PC-3 (cell line): ENCODE measurements at regions not wholly inside any gene's neighbourhood (a gene's known extent, or its start where the extent isn't known, plus 50 kb on each side); places are given as distances from the start of the nearest gene placed in this dataset.
"Not testable (repeated sequence)": the region's sequence is repeated elsewhere in the genome, so short reads cannot be mapped to it uniquely, and the experiment has no call there.

Experiments used
- ATAC-seq: fragments of 200-7000 bp; cut with Tn5 transposase; 2 replicates; pipeline ENCODE4 v1.9.1; 2020; ENCODE audit warnings: mild to moderate bottlenecking, moderate library complexity
- BruUV-seq: library from RNA; stranded (reverse); fragments of 400-500 nt; replicated peaks from 2 replicates; lab custom pipeline; 2021; lab: Mats Ljungman, UMichigan
- CTCF ChIA-PET: fragments of 300-600 bp; sonication (Branson Sonifier 250); formaldehyde crosslinking; loops from one replicate; lab custom pipeline; 2022; ENCODE audit warnings: antibody characterized with exemption; lab: Charles Lee
- POLR2A ChIA-PET: fragments of 300-600 bp; sonication (Branson Sonifier 250); formaldehyde crosslinking; loops from one replicate; lab custom pipeline; 2022; ENCODE audit warnings: antibody characterized with exemption; ENCODE audit not compliant: unreplicated experiment; lab: Charles Lee
- DNase-seq: peaks from one replicate; pipeline ENCODE4 v3.0.0-alpha.2; 2015
- H2AFZ ChIP-seq: fragments of 300-600 bp; sonication (generic); 2 replicates; pipeline ENCODE4 v1.6.0; 2016; ENCODE audit warnings: antibody characterized with exemption, low read length
- H3F3A ChIP-seq: fragments of 300-600 bp; sonication (generic); one replicate; pipeline ENCODE4 v1.6.0; 2017; ENCODE audit warnings: antibody characterized with exemption, low read length, control low read depth, mild to moderate bottlenecking; ENCODE audit not compliant: unreplicated experiment
- H3K27ac ChIP-seq: fragments of 300-600 bp; sonication (generic); 2 replicates; pipeline ENCODE4 v1.5.1; 2016; ENCODE audit warnings: mild to moderate bottlenecking, low read length
- H3K27me3 ChIP-seq: fragments of 300-600 bp; sonication (generic); 2 replicates; pipeline ENCODE4 v1.6.1; 2016; ENCODE audit warnings: low read length, mixed read lengths
- H3K36me3 ChIP-seq: fragments of 300-600 bp; sonication (generic); 2 replicates; pipeline ENCODE4 v1.6.1; 2016; ENCODE audit warnings: low read depth, mixed run types, low read length, mixed read lengths
- H3K4me1 ChIP-seq: fragments of 300-600 bp; sonication (generic); 2 replicates; pipeline ENCODE4 v1.5.1; 2016; ENCODE audit warnings: low read length; ENCODE audit not compliant: insufficient read depth
- H3K4me2 ChIP-seq: fragments of 300-600 bp; sonication (generic); 2 replicates; pipeline ENCODE4 v1.6.0; 2016; ENCODE audit warnings: low read length
- H3K4me3 ChIP-seq: fragments of 300-600 bp; sonication (generic); 2 replicates; pipeline ENCODE4 v1.5.1; 2016; ENCODE audit warnings: mild to moderate bottlenecking, low read length, mixed read lengths
- H3K79me2 ChIP-seq: fragments of 300-600 bp; sonication (generic); 2 replicates; pipeline ENCODE4 v1.6.1; 2017; ENCODE audit warnings: low read length, mixed read lengths
- H3K9ac ChIP-seq: fragments of 300-600 bp; sonication (generic); 2 replicates; pipeline ENCODE4 v1.6.0; 2016; ENCODE audit warnings: mild to moderate bottlenecking, low read length
- H3K9me2 ChIP-seq: fragments of 300-600 bp; sonication (generic); replicated peaks from 2 replicates; pipeline ENCODE4 v1.6.1; 2016; ENCODE audit warnings: mixed run types, low read length, mixed read lengths
- H3K9me3 ChIP-seq: fragments of 300-600 bp; sonication (generic); 2 replicates; pipeline ENCODE4 v1.6.1; 2016; ENCODE audit warnings: low read length, mixed read lengths
- H4K20me1 ChIP-seq: fragments of 300-600 bp; sonication (generic); 2 replicates; pipeline ENCODE4 v1.6.1; 2016; ENCODE audit warnings: low read length, mixed read lengths
- CTCF ChIP-seq: fragments of 300-600 bp; sonication (generic); conservative IDR thresholded peaks from 2 replicates; pipeline ENCODE4 v1.5.1; 2017; ENCODE audit warnings: antibody characterized with exemption, low read depth, mild to moderate bottlenecking, low read length
- EZH2 ChIP-seq: fragments of 300-600 bp; sonication (generic); IDR thresholded peaks from one replicate; pipeline ENCODE4 v1.6.1; 2017; ENCODE audit warnings: antibody characterized with exemption, mild to moderate bottlenecking, low read length; ENCODE audit not compliant: unreplicated experiment
- EZH2phosphoT487 ChIP-seq: fragments of 300-600 bp; sonication (generic); IDR thresholded peaks from 2 replicates; pipeline ENCODE4 v1.6.1; 2018; ENCODE audit warnings: mild to moderate bottlenecking, antibody characterized with exemption, low read length, borderline replicate concordance
- intact Hi-C: fragments of 100-400 bp; cut with micrococcal nuclease; formaldehyde crosslinking; loops from 2 replicates; pipeline ENCODE4 v1.9.0; 2023

- H3K36me3 ChIP-seq = no peaks in the 10 kb centered on the region
- BruUV-seq = no TSS peak
- H3F3A ChIP-seq = no peaks in the 10 kb centered on the region
- no peak overlapping the region for H3K27ac ChIP-seq
- no peaks in the 10 kb centered on the region for H3K79me2 ChIP-seq
- no peak for DNase-seq
- H3K9ac ChIP-seq = no peak overlapping the region
- ChIA-PET POLR2A (no interaction called here), CTCF (no interaction called here)
- TF ChIP-seq CTCF (no peak), EZH2 (no peak), EZH2phosphoT487 (no peak)
- H3K4me2 ChIP-seq = no peak overlapping the region
- intact Hi-C loops = no loop called here
- no peak overlapping the region for H3K4me3 ChIP-seq
- peaks cover 22% of the 10 kb centered on the region for H3K27me3 ChIP-seq
- no peak overlapping the region for H2AFZ ChIP-seq
- H4K20me1 ChIP-seq = no peaks in the 10 kb centered on the region
- no peaks in the 10 kb centered on the region for H3K4me1 ChIP-seq
- H3K9me2 ChIP-seq = no peaks in the 10 kb centered on the region
- no peak for ATAC-seq
- H3K9me3 ChIP-seq = no peaks in the 10 kb centered on the region
Measured at GRCh38 chrX:500481-501010, 113.8 kb upstream of the PPP2R3B start.

- Histone ChIP-seq H3K9me2 (no peaks in the 10 kb centered on the region), H3F3A (no peaks in the 10 kb centered on the region), H2AFZ (no peak overlapping the region), H3K27ac (no peak overlapping the region), H3K79me2 (no peaks in the 10 kb centered on the region), H3K36me3 (no peaks in the 10 kb centered on the region), H4K20me1 (no peaks in the 10 kb centered on the region), H3K9me3 (no peaks in the 10 kb centered on the region), H3K4me2 (no peak overlapping the region), H3K4me3 (no peak overlapping the region), H3K9ac (no peak overlapping the region), H3K27me3 (0 out of 2 replicates have a peak, but pooled peaks cover 4% of the 10 kb centered on the region), H3K4me1 (no peaks in the 10 kb centered on the region)
- TF ChIP-seq EZH2phosphoT487 = no peak
- no peak for TF ChIP-seq EZH2
- TF ChIP-seq CTCF = no peak
- no peak for DNase-seq
- intact Hi-C loops = no loop called here
- ATAC-seq = no peak
- no TSS peak for BruUV-seq
- CTCF ChIA-PET = no interaction called here
- POLR2A ChIA-PET = no interaction called here
Measured at GRCh38 chrX:506341-506740, 119.6 kb upstream of the PPP2R3B start.

GRCh38 chrX:508163-508562 lies 121.5 kb upstream of the PPP2R3B start:
- TF ChIP-seq EZH2 (no peak), CTCF (no peak), EZH2phosphoT487 (no peak)
- no TSS peak for BruUV-seq
- Histone ChIP-seq H3K4me2 (no peak overlapping the region), H3K9me2 (no peaks in the 10 kb centered on the region), H3K4me1 (no peaks in the 10 kb centered on the region), H3K27me3 (0 out of 2 replicates have a peak, but pooled peaks cover 4% of the 10 kb centered on the region), H3K4me3 (no peak overlapping the region), H2AFZ (no peak overlapping the region), H3K9ac (no peak overlapping the region), H3K79me2 (no peaks in the 10 kb centered on the region), H3K9me3 (no peaks in the 10 kb centered on the region), H4K20me1 (no peaks in the 10 kb centered on the region), H3K27ac (no peak overlapping the region), H3K36me3 (no peaks in the 10 kb centered on the region), H3F3A (no peaks in the 10 kb centered on the region)
- ATAC-seq (no peak), DNase-seq (no peak)
- ChIA-PET POLR2A (no interaction called here), CTCF (no interaction called here)
- intact Hi-C loops = no loop called here

- H3K4me2 ChIP-seq, H3K4me1 ChIP-seq, H3K79me2 ChIP-seq, H3F3A ChIP-seq, H3K27ac ChIP-seq, intact Hi-C loops, POLR2A ChIA-PET, ATAC-seq, DNase-seq, H3K27me3 ChIP-seq, H3K36me3 ChIP-seq, BruUV-seq, H3K9me3 ChIP-seq, H3K4me3 ChIP-seq, H4K20me1 ChIP-seq, CTCF ChIA-PET, H3K9me2 ChIP-seq, H3K9ac ChIP-seq, H2AFZ ChIP-seq: not testable (repeated sequence)
Measured at GRCh38 chrX:508821-509220, 121.8 kb upstream of the SHOX start.
